NCI-H2107 treated with DMSO at 0.1 percent for 48 hours (cell line): ENCODE measurements at regions not wholly inside any gene's neighbourhood (a gene's known extent, or its start where the extent isn't known, plus 50 kb on each side); places are given as distances from the start of the nearest gene placed in this dataset.
"Not testable (repeated sequence)": the region's sequence is repeated elsewhere in the genome, so short reads cannot be mapped to it uniquely, and the experiment has no call there.

Source experiments
- DNase-seq: peaks from one replicate; lab custom pipeline; 2025; ENCODE audit not compliant: unreplicated experiment; lab: John Stamatoyannopoulos, UW

GRCh38 chr7:24428676-24429075 is 144.6 kb upstream of the PALS2 start:
- DNase-seq, result no peak

GRCh38 chr7:24432677-24433076 is 140.6 kb upstream of the PALS2 start:
- no peak for DNase-seq

GRCh38 chr7:24434972-24435371 is 138.3 kb upstream of the PALS2 start:
- DNase-seq, result no peak

GRCh38 chr7:24436131-24436920 is 136.9 kb upstream of the PALS2 start:
- no peak for DNase-seq

GRCh38 chr7:24438232-24438631 is 135.0 kb upstream of the PALS2 start:
- no peak for DNase-seq

GRCh38 chr7:24439104-24439503 is 134.1 kb upstream of the PALS2 start:
- not testable (repeated sequence) for DNase-seq

- DNase-seq, result no peak
Measured at GRCh38 chr7:24440892-24441291, 132.4 kb upstream of the PALS2 start.

- no peak for DNase-seq
Measured at GRCh38 chr7:24441314-24442027, 131.8 kb upstream of the PALS2 start.

GRCh38 chr7:24442170-24442777 is 131.0 kb upstream of the PALS2 start:
- DNase-seq, result no peak

- DNase-seq, result no peak
Measured at GRCh38 chr7:24444666-24445440, 128.4 kb upstream of the PALS2 start.

- DNase-seq, result no peak
Measured at GRCh38 chr7:24448038-24448437, 125.2 kb upstream of the PALS2 start.

GRCh38 chr7:24449416-24449815 is 123.8 kb upstream of the PALS2 start:
- not testable (repeated sequence) for DNase-seq

GRCh38 chr7:24455813-24456525 is 117.3 kb upstream of the PALS2 start:
- no peak for DNase-seq

- DNase-seq, result no peak
Measured at GRCh38 chr7:24456526-24457218, 116.6 kb upstream of the PALS2 start.

GRCh38 chr7:24457219-24457558 is 116.1 kb upstream of the PALS2 start:
- DNase-seq, result no peak

GRCh38 chr7:24462117-24462516 is 111.1 kb upstream of the PALS2 start:
- DNase-seq, result no peak

- DNase-seq, result no peak
Measured at GRCh38 chr7:24462984-24463383, 110.3 kb upstream of the PALS2 start.

GRCh38 chr7:24463474-24463873 is 109.8 kb upstream of the PALS2 start:
- DNase-seq, result no peak

- no peak for DNase-seq
Measured at GRCh38 chr7:24464861-24465260, 108.4 kb upstream of the PALS2 start.

- no peak for DNase-seq
Measured at GRCh38 chr7:24466168-24466768, 107.0 kb upstream of the PALS2 start.
